H9 (cell line): ENCODE measurements at regions not wholly inside any gene's neighbourhood (a gene's known extent, or its start where the extent isn't known, plus 50 kb on each side); places are given as distances from the start of the nearest gene placed in this dataset.
A peak's percentile ranks its signal among the peaks of the same experiment; 100 is the strongest.

ENCODE experiments used
- DNase-seq: peaks from one replicate; pipeline ENCODE4 v3.0.0-alpha.2; 2017
- H2AFZ ChIP-seq: one replicate; pipeline ENCODE4 v1.6.1; 2013; ENCODE audit warnings: mild to moderate bottlenecking, low read length, control low read depth, moderate library complexity
- H2AK5ac ChIP-seq: 2 replicates; pipeline ENCODE4 v1.6.1; 2013; ENCODE audit warnings: low read length, control low read depth, mixed read lengths; ENCODE audit not compliant: insufficient read length
- H2BK120ac ChIP-seq: one replicate; pipeline ENCODE4 v1.6.1; 2013; ENCODE audit warnings: low read depth, mild to moderate bottlenecking, low read length, control low read depth, inconsistent platforms; ENCODE audit not compliant: poor library complexity, severe bottlenecking
- H2BK12ac ChIP-seq: 2 replicates; pipeline ENCODE4 v1.6.1; 2013; ENCODE audit warnings: low read length, control low read depth, mixed read lengths, low read depth; ENCODE audit not compliant: insufficient read length
- H2BK15ac ChIP-seq: 2 replicates; pipeline ENCODE4 v1.6.1; 2013; ENCODE audit warnings: low read depth, low read length, control low read depth
- H2BK20ac ChIP-seq: one replicate; pipeline ENCODE4 v1.6.1; 2013; ENCODE audit warnings: low read depth, mild to moderate bottlenecking, low read length, control low read depth, inconsistent platforms; ENCODE audit not compliant: poor library complexity, severe bottlenecking
- H2BK5ac ChIP-seq: 2 replicates; pipeline ENCODE4 v1.6.1; 2013; ENCODE audit warnings: low read length, control low read depth, mixed read lengths; ENCODE audit not compliant: insufficient read length
- H3K14ac ChIP-seq: 2 replicates; pipeline ENCODE4 v1.6.1; 2013; ENCODE audit warnings: low read length, control low read depth; ENCODE audit not compliant: insufficient read depth
- H3K18ac ChIP-seq: 2 replicates; pipeline ENCODE4 v1.6.1; 2013; ENCODE audit warnings: low read depth, mild to moderate bottlenecking, mixed read lengths, low read length, control low read depth; ENCODE audit not compliant: insufficient read length
- H3K23ac ChIP-seq: 2 replicates; pipeline ENCODE4 v1.6.1; 2013; ENCODE audit warnings: low read length, control low read depth, mixed read lengths, low read depth; ENCODE audit not compliant: insufficient read length
- H3K23me2 ChIP-seq: 2 replicates; pipeline ENCODE4 v1.6.1; 2013; ENCODE audit warnings: low read depth, mild to moderate bottlenecking, mixed read lengths, low read length, control low read depth; ENCODE audit not compliant: insufficient read length, poor library complexity, severe bottlenecking
- H3K27ac ChIP-seq: 2 replicates; pipeline ENCODE4 v1.5.1; 2013; ENCODE audit warnings: low read length, control low read depth, mixed read lengths, low read depth; ENCODE audit not compliant: insufficient read length
- H3K27me3 ChIP-seq: 2 replicates; pipeline ENCODE4 v1.6.1; 2013; ENCODE audit warnings: low read length, control low read depth, inconsistent platforms; ENCODE audit not compliant: insufficient read depth
- H3K4ac ChIP-seq: 2 replicates; pipeline ENCODE4 v1.6.1; 2013; ENCODE audit warnings: low read depth, mild to moderate bottlenecking, control low read depth, inconsistent platforms, low read length, moderate library complexity
- H3K4me1 ChIP-seq: 2 replicates; pipeline ENCODE4 v1.6.1; 2013; ENCODE audit warnings: low read length, control low read depth, inconsistent platforms; ENCODE audit not compliant: insufficient read depth
- H3K4me2 ChIP-seq: 2 replicates; pipeline ENCODE4 v1.6.1; 2013; ENCODE audit warnings: low read length, control low read depth, mixed read lengths; ENCODE audit not compliant: insufficient read length, insufficient read depth
- H3K56ac ChIP-seq: 2 replicates; pipeline ENCODE4 v1.6.1; 2013; ENCODE audit warnings: low read depth, mild to moderate bottlenecking, mixed read lengths, low read length, control low read depth; ENCODE audit not compliant: insufficient read length
- H3K79me1 ChIP-seq: 2 replicates; pipeline ENCODE4 v1.6.1; 2013; ENCODE audit warnings: low read depth, mild to moderate bottlenecking, moderate library complexity, low read length, control low read depth, inconsistent platforms; ENCODE audit not compliant: insufficient read depth, poor library complexity, severe bottlenecking
- H3K79me2 ChIP-seq: 2 replicates; pipeline ENCODE4 v1.6.1; 2013; ENCODE audit warnings: low read length, control low read depth, inconsistent platforms; ENCODE audit not compliant: insufficient read depth
- H3K9ac ChIP-seq: 2 replicates; pipeline ENCODE4 v1.6.1; 2013; ENCODE audit warnings: low read length, control low read depth, mixed read lengths; ENCODE audit not compliant: insufficient read length; ENCODE audit errors: extremely low read depth
- H3K9me3 ChIP-seq: one replicate; pipeline ENCODE4 v1.6.1; 2013; ENCODE audit warnings: low read depth, low read length, inconsistent platforms; ENCODE audit not compliant: control insufficient read depth
- H3T11ph ChIP-seq: one replicate; pipeline ENCODE4 v1.6.1; 2013; ENCODE audit warnings: mild to moderate bottlenecking, low read length, control low read depth, inconsistent platforms
- H4K20me1 ChIP-seq: one replicate; pipeline ENCODE4 v1.6.1; 2013; ENCODE audit not compliant: control insufficient read depth, insufficient read length, insufficient read depth
- H4K5ac ChIP-seq: 2 replicates; pipeline ENCODE4 v1.6.1; 2013; ENCODE audit warnings: low read depth, mild to moderate bottlenecking, mixed read lengths, low read length, control low read depth; ENCODE audit not compliant: insufficient read length
- H4K8ac ChIP-seq: replicated peaks from 2 replicates; pipeline ENCODE4 v1.6.1; 2013; ENCODE audit warnings: low read length, control low read depth, mixed read lengths, low read depth; ENCODE audit not compliant: insufficient read length
- H4K91ac ChIP-seq: 2 replicates; pipeline ENCODE4 v1.6.1; 2013; ENCODE audit warnings: low read depth, mild to moderate bottlenecking, moderate library complexity, mixed read lengths, low read length, control low read depth; ENCODE audit not compliant: insufficient read length
- H3K27ac Mint-ChIP-seq, 3 experiments: 2 replicates in 2 of 3; 3 replicates in 1 of 3; pipeline ENCODE4 v1.8.0; 2020 to 2021; ENCODE audit warnings: mixed read lengths in 3 of 3, mild to moderate bottlenecking in 1 of 3, moderate library complexity in 1 of 3
- H3K27me3 Mint-ChIP-seq: 2 replicates; pipeline ENCODE4 v1.8.0; 2021; ENCODE audit warnings: low read depth, mild to moderate bottlenecking, moderate library complexity, mixed read lengths
- H3K36me3 Mint-ChIP-seq, 3 experiments: 2 replicates in 2 of 3; 3 replicates in 1 of 3; pipeline ENCODE4 v1.8.0; 2020 to 2021; ENCODE audit warnings: low read depth in 3 of 3, mixed read lengths in 3 of 3; ENCODE audit not compliant: insufficient read depth in 1 of 3
- H3K4me1 Mint-ChIP-seq, 2 experiments: 2 replicates each; pipeline ENCODE4 v1.8.0; 2020; ENCODE audit warnings: mixed read lengths in 2 of 2
- H3K4me3 Mint-ChIP-seq, 2 experiments: 2 replicates in 1 of 2; 3 replicates in 1 of 2; pipeline ENCODE4 v1.8.0; 2020 to 2021; ENCODE audit warnings: mild to moderate bottlenecking in 2 of 2, mixed read lengths in 2 of 2, moderate library complexity in 1 of 2
- H3K9me3 Mint-ChIP-seq, 2 experiments: 2 replicates in 1 of 2; 3 replicates in 1 of 2; pipeline ENCODE4 v1.8.0; 2020; ENCODE audit warnings: mild to moderate bottlenecking in 2 of 2, mixed read lengths in 2 of 2, moderate library complexity in 1 of 2
- CTCF ChIP-seq: fragments of 200-600 bp; sonication (generic); conservative IDR thresholded peaks from 3 replicates; pipeline ENCODE4 v1.8.0; 2021; ENCODE audit warnings: antibody characterized with exemption, mild to moderate bottlenecking
- WGBS: extraction: QIAGEN DNeasy Blood & Tissue Kit; methylation state at CpG from one replicate; pipeline ENCODE4 v1.1.7; 2013; ENCODE audit warnings: missing lambda C conversion rate, low lambda C conversion rate, mixed read lengths; ENCODE audit not compliant: insufficient read length; ENCODE audit errors: extremely low coverage; 5-methylcytosine and 5-hydroxymethylcytosine counted together

GRCh38 chr4:83209419-83209818 is 75.2 kb downstream of the COQ2 start:
- Histone ChIP-seq H3K14ac (no peak overlapping the region), H3K79me2 (no peaks in the 10 kb centered on the region), H4K20me1 (no peaks in the 10 kb centered on the region), H2BK12ac (no peak overlapping the region), H3K9ac (no peak overlapping the region), H2AK5ac (no peak overlapping the region), H3T11ph (no peak overlapping the region), H3K27ac (no peak overlapping the region), H4K8ac (no peak overlapping the region), H3K4me2 (no peak overlapping the region), H4K5ac (no peak overlapping the region), H3K18ac (no peak overlapping the region), H3K4me1 (peaks cover 7% of the 10 kb centered on the region; the same call in 1 of the 2 replicates), H2BK5ac (no peak overlapping the region), H3K4ac (no peak overlapping the region), H2BK120ac (no peak overlapping the region), H2AFZ (no peak overlapping the region), H3K9me3 (peaks cover 9% of the 10 kb centered on the region), H2BK20ac (no peak overlapping the region), H4K91ac (no peak overlapping the region), H3K27me3 (no peaks in the 10 kb centered on the region), H3K79me1 (no peaks in the 10 kb centered on the region), H2BK15ac (no peak overlapping the region), H3K23me2 (no peaks in the 10 kb centered on the region), H3K23ac (no peak overlapping the region), H3K56ac (no peak overlapping the region)
- H3K36me3 Mint-ChIP-seq = peaks cover 5 to 18% (median 6%) of the 10 kb centered on the region in 3 experiments; a peak in 6 of 7 replicates
- peaks cover 16 to 17% of the 10 kb centered on the region in 2 experiments for H3K9me3 Mint-ChIP-seq
- peaks cover 25% of the 10 kb centered on the region in 2 experiments for H3K4me1 Mint-ChIP-seq
- H3K27me3 Mint-ChIP-seq = peaks cover 16% of the 10 kb centered on the region
- DNase-seq = no peak
- no CpG with 5 or more reads among the region's 4 CpGs for WGBS
- no peak for TF ChIP-seq CTCF
- peak overlapping the region in 1 of 2 experiments; percentile 2; a peak in 1 of 5 replicates for H3K4me3 Mint-ChIP-seq
- H3K27ac Mint-ChIP-seq = peak overlapping the region in 1 of 3 experiments; percentile 10; a peak in 1 of 7 replicates
